ENCODE measurements at regions not wholly inside any gene's neighbourhood (a gene's known extent, or its start where the extent isn't known, plus 50 kb on each side); places are given as distances from the start of the nearest gene placed in this dataset.

DNA sequence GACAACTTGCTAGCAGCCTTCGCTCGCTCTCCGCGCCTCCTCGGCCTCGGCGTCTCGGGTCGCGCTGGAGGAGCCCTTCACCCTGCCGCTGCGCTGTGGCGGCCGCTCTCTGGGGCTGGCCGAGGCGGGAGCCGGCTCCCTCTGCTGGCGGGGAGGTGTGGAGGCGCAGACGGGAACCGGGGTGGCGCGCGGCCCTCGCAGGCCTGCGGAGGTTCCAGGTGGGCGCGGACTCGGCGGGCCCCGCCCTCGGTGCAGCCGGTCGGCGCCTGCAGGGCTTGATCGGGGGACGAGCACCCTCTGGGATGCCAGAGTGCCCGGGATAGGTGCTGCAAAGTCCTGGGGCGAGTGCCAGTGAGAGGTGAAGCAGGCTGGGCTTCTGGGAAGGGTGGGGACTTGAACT lies 989.9 kb downstream of the ROBO2 start:
- H3K4me3 ChIP-seq (replicated peaks; ENCODE audit: low read depth, low read length), result no peak overlapping the region
- DNase-seq (ENCODE audit: low read depth), result no peak
- TF ChIP-seq, protein P1, sequence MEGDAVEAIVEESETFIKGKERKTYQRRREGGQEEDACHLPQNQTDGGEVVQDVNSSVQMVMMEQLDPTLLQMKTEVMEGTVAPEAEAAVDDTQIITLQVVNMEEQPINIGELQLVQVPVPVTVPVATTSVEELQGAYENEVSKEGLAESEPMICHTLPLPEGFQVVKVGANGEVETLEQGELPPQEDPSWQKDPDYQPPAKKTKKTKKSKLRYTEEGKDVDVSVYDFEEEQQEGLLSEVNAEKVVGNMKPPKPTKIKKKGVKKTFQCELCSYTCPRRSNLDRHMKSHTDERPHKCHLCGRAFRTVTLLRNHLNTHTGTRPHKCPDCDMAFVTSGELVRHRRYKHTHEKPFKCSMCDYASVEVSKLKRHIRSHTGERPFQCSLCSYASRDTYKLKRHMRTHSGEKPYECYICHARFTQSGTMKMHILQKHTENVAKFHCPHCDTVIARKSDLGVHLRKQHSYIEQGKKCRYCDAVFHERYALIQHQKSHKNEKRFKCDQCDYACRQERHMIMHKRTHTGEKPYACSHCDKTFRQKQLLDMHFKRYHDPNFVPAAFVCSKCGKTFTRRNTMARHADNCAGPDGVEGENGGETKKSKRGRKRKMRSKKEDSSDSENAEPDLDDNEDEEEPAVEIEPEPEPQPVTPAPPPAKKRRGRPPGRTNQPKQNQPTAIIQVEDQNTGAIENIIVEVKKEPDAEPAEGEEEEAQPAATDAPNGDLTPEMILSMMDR (IDR thresholded peaks at IDR 0.05; ENCODE audit: low read length, missing control alignments), result no peak

GRCh38 chr3:78035131-78035641 lies 995.3 kb downstream of the ROBO2 start:
- TF ChIP-seq, protein P1 (IDR thresholded peaks at IDR 0.05; ENCODE audit: low read length, missing control alignments), result no peak
- H3K4me3 ChIP-seq (replicated peaks; ENCODE audit: low read depth, low read length), result no peak overlapping the region
- no peak for DNase-seq (ENCODE audit: low read depth)

DNA sequence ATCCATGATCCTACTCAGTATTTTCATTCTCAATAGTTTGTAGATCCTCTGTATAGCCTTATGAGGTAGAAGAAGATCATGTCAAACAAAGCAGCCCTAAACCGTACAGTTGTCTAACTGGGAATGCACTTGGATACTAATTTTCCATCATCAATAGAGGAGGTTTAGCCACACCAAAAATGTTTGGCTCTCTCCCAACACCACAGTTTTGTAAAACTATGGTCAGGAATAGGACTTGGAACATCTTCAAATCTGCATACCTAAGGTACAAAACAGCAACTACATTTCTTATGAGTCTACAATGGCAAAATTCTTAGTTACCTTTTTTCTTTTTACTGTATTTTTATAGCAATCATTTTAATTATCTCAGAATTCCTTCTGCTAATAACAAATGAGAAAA lies 1001.6 kb downstream of the ROBO2 start:
- peak; percentile 22 for DNase-seq (ENCODE audit: low read depth)

GRCh38 chr3:78046566-78046965 lies 1006.7 kb downstream of the ROBO2 start:
- DNase-seq (ENCODE audit: low read depth), result no peak
- no peak overlapping the region for H3K4me3 ChIP-seq (replicated peaks; ENCODE audit: low read depth, low read length)
- TF ChIP-seq, protein P1 (IDR thresholded peaks at IDR 0.05; ENCODE audit: low read length, missing control alignments), result no peak

More for the DNA sequence above, 1001.6 kb downstream of the ROBO2 start:
- H3K4me3 ChIP-seq (replicated peaks; ENCODE audit: low read depth, low read length), result no peak overlapping the region
- TF ChIP-seq, protein P1 (IDR thresholded peaks at IDR 0.05; ENCODE audit: low read length, missing control alignments), result no peak

DNA sequence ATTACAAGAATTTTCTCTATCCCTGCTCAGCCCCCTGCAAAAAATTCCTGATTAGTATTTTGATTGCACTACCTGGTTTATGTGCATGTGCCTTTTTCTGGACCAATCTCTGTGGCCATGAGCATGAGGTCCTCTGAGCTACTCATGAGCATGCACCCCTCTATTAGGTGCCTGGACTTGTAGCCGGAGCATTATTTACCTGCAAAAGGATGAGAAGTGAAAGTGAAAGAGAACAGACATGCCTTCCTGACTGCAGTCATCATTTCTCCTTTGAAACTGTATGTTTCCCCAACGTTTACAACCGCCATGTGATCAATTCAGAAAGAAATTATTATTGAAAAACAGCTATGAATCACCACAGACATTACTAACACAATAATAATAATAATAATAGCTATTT lies 1008.8 kb downstream of the ROBO2 start:
- H3K4me3 ChIP-seq (replicated peaks; ENCODE audit: low read depth, low read length), result no peak overlapping the region
- no peak for DNase-seq (ENCODE audit: low read depth)
- TF ChIP-seq, protein P1 (IDR thresholded peaks at IDR 0.05; ENCODE audit: low read length, missing control alignments), result no peak

GRCh38 chr3:78049521-78049920 lies 1009.6 kb downstream of the ROBO2 start:
- TF ChIP-seq, protein P1 (IDR thresholded peaks at IDR 0.05; ENCODE audit: low read length, missing control alignments), result no peak
- DNase-seq (ENCODE audit: low read depth), result no peak
- no peak overlapping the region for H3K4me3 ChIP-seq (replicated peaks; ENCODE audit: low read depth, low read length)

Data from fibroblast of pulmonary artery (primary cell).